Spleen (tissue), 11 donors: ENCODE measurements at regions not wholly inside any gene's neighbourhood (a gene's known extent, or its start where the extent isn't known, plus 50 kb on each side); places are given as distances from the start of the nearest gene placed in this dataset.
"Not testable (repeated sequence)": the region's sequence is repeated elsewhere in the genome, so short reads cannot be mapped to it uniquely, and the experiment has no call there.

ENCODE experiments used
- DNase-seq: peaks from one replicate; pipeline ENCODE4 v3.0.0-alpha.2; 2020
- H3K27ac ChIP-seq, 8 donors: fragments of 200-600 bp; sonication (generic) in 7 of 8; 1 replicate in 4 of 8; 2 replicates in 4 of 8; pipeline versions ENCODE4 v1.5.0 to v1.8.0; 2016 to 2021; ENCODE audit warnings: inconsistent platforms in 4 of 8, mild to moderate bottlenecking in 4 of 8, moderate library complexity in 1 of 8
- H3K27me3 ChIP-seq, 7 donors: fragments of 200-600 bp; sonication (generic) in 6 of 7; replicated peaks in 1 of 7; 1 replicate in 4 of 7; 2 replicates in 3 of 7; pipeline versions ENCODE4 v1.5.0 to v1.8.0; 2016 to 2021; ENCODE audit warnings: inconsistent platforms in 3 of 7, mild to moderate bottlenecking in 1 of 7
- H3K36me3 ChIP-seq, 6 donors: fragments of 200-600 bp; sonication (generic) in 5 of 6; 1 replicate in 4 of 6; 2 replicates in 2 of 6; pipeline versions ENCODE4 v1.5.0 to v1.8.0; 2016 to 2021; ENCODE audit warnings: inconsistent platforms in 2 of 6
- H3K4me1 ChIP-seq, 6 donors: fragments of 200-600 bp; sonication (generic) in 5 of 6; 1 replicate in 3 of 6; 2 replicates in 3 of 6; pipeline versions ENCODE4 v1.5.0 to v1.8.0; 2016 to 2021; ENCODE audit warnings: inconsistent platforms in 3 of 6
- H3K4me3 ChIP-seq, 8 donors: fragments of 200-600 bp; sonication (generic) in 7 of 8; 1 replicate in 4 of 8; 2 replicates in 4 of 8; pipeline versions ENCODE4 v1.5.0 to v1.8.0; 2016 to 2021; ENCODE audit warnings: inconsistent platforms in 4 of 8, mild to moderate bottlenecking in 4 of 8, moderate library complexity in 2 of 8
- H3K9me3 ChIP-seq, 8 donors: fragments of 200-600 bp; sonication (generic) in 7 of 8; 1 replicate in 4 of 8; 2 replicates in 4 of 8; pipeline versions ENCODE4 v1.5.0 to v1.8.0; 2016 to 2021; ENCODE audit warnings: inconsistent platforms in 4 of 8
- CTCF ChIP-seq, 11 experiments: fragments of 200-600 bp in 7 of 11; fragments of 450-650 bp in 4 of 11; sonication (generic) in 4 of 11; IDR thresholded peaks in 8 of 11; conservative IDR thresholded peaks in 3 of 11; 1 replicate in 7 of 11; 2 replicates in 4 of 11; pipeline versions ENCODE4 v1.4.0 to v1.8.0; 2016 to 2021; ENCODE audit warnings: antibody characterized with exemption in 11 of 11, inconsistent platforms in 4 of 11, mild to moderate bottlenecking in 1 of 11
- POLR2A ChIP-seq, 3 donors: fragments of 450-650 bp; IDR thresholded peaks; one replicate each; pipeline ENCODE4 v1.5.1; 2017; ENCODE audit warnings: antibody characterized with exemption in 3 of 3, mild to moderate bottlenecking in 1 of 3
- POLR2AphosphoS5 ChIP-seq, 3 donors: sonication (generic); formaldehyde crosslinking; IDR thresholded peaks; one replicate each; pipeline ENCODE4 v1.5.1; 2017; ENCODE audit warnings: antibody characterized with exemption in 3 of 3
- WGBS, 5 donors: extraction: QIAGEN DNeasy Blood & Tissue Kit in 3 of 5; methylation state at CpG; one replicate each; pipeline versions ENCODE4 v1.1.5 to v1.1.7; 2013 to 2018; 5-methylcytosine and 5-hydroxymethylcytosine counted together
- intact Hi-C: fragments of 100-400 bp; cut with DNase I; formaldehyde crosslinking; loops from one replicate; pipeline ENCODE4 v1.15.0; 2023; ENCODE audit warnings: low total_unique reads
- donor health status: healthy with polysubstance abuse.
- donor health status: DM: no; HTN: no; CAD: no; lungs with moderate emphysema.
- donor health status: DM: no; HTN: no; CAD: no.
- donor health status: Bipolar disorder and iron deficiency.
- donor health status: healthy.
- donor health status: DM: no; HTN: no; CAD: no.
- donor health status: DM: yes; HTN: yes; CAD: no.

GRCh38 chrY:18909846-18910245, 136.3 kb upstream of the HSFY2 start:
- H3K36me3 ChIP-seq: no peaks in the 10 kb centered on the region
- no peak for TF ChIP-seq CTCF (IDR thresholded peaks at IDR 0.05 in 8 of 11, conservative IDR thresholded peaks at IDR 0.05 in 3 of 11)
- no peak for TF ChIP-seq POLR2AphosphoS5 (IDR thresholded peaks at IDR 0.05)
- no peak for TF ChIP-seq POLR2A (IDR thresholded peaks at IDR 0.05)
- no peaks in the 10 kb centered on the region for H3K4me1 ChIP-seq
- H3K27ac ChIP-seq: no peak overlapping the region
- H3K4me3 ChIP-seq: no peak overlapping the region
- no peak for DNase-seq
- no peaks in the 10 kb centered on the region for H3K27me3 ChIP-seq
- WGBS, 5 donors: 96% methylated on average over 1 of the region's 1 CpG; no CpG with 5 or more reads in 2 of the 5 donors
- no peaks in the 10 kb centered on the region for H3K9me3 ChIP-seq
- intact Hi-C loops: no loop called here

- H3K4me3 ChIP-seq, intact Hi-C loops, H3K9me3 ChIP-seq, H3K36me3 ChIP-seq, H3K27me3 ChIP-seq, H3K4me1 ChIP-seq, DNase-seq, H3K27ac ChIP-seq: not testable (repeated sequence)
- 88 to 91% (median 88%) methylated on average over 6 to 8 of the region's 8 CpGs; no CpG with 5 or more reads in 2 of the 5 donors for WGBS, 5 donors
Observed at GRCh38 chrY:18906198-18906597, 132.7 kb upstream of the HSFY2 start.

GRCh38 chrY:18904296-18904695, 130.8 kb upstream of the HSFY2 start:
- no peaks in the 10 kb centered on the region for H3K9me3 ChIP-seq
- no peak for DNase-seq
- no peaks in the 10 kb centered on the region for H3K4me1 ChIP-seq
- TF ChIP-seq POLR2AphosphoS5 (IDR thresholded peaks at IDR 0.05): no peak
- no peak for TF ChIP-seq POLR2A (IDR thresholded peaks at IDR 0.05)
- no peak for TF ChIP-seq CTCF (IDR thresholded peaks at IDR 0.05 in 8 of 11, conservative IDR thresholded peaks at IDR 0.05 in 3 of 11)
- no peak overlapping the region for H3K4me3 ChIP-seq
- 91 to 96% (median 93%) methylated on average over 2 of the region's 2 CpGs; no CpG with 5 or more reads in 2 of the 5 donors for WGBS, 5 donors
- no peak overlapping the region for H3K27ac ChIP-seq
- H3K36me3 ChIP-seq: no peaks in the 10 kb centered on the region
- intact Hi-C loops: no loop called here
- no peaks in the 10 kb centered on the region for H3K27me3 ChIP-seq

- Histone ChIP-seq H3K36me3 (no peaks in the 10 kb centered on the region), H3K4me3 (no peak overlapping the region), H3K27ac (no peak overlapping the region), H3K4me1 (no peaks in the 10 kb centered on the region), H3K27me3 (no peaks in the 10 kb centered on the region), H3K9me3 (no peaks in the 10 kb centered on the region)
- TF ChIP-seq POLR2AphosphoS5 (IDR thresholded peaks at IDR 0.05) (no peak), CTCF (IDR thresholded peaks at IDR 0.05 in 8 of 11, conservative IDR thresholded peaks at IDR 0.05 in 3 of 11) (no peak), POLR2A (IDR thresholded peaks at IDR 0.05) (no peak)
- no peak for DNase-seq
- WGBS, 5 donors: 91 to 99% (median 96%) methylated on average over 4 of the region's 4 CpGs; no CpG with 5 or more reads in 2 of the 5 donors
- intact Hi-C loops: no loop called here
Observed at GRCh38 chrY:18891994-18892393, 118.5 kb upstream of the HSFY2 start.

GRCh38 chrY:18889548-18889947, 116.0 kb upstream of the HSFY2 start:
- H3K27me3 ChIP-seq: no peaks in the 10 kb centered on the region
- no peak overlapping the region for H3K4me3 ChIP-seq
- no peaks in the 10 kb centered on the region for H3K9me3 ChIP-seq
- no peak for TF ChIP-seq POLR2AphosphoS5 (IDR thresholded peaks at IDR 0.05)
- no peak for TF ChIP-seq CTCF (IDR thresholded peaks at IDR 0.05 in 8 of 11, conservative IDR thresholded peaks at IDR 0.05 in 3 of 11)
- no peak for TF ChIP-seq POLR2A (IDR thresholded peaks at IDR 0.05)
- no peak for DNase-seq
- no peaks in the 10 kb centered on the region for H3K4me1 ChIP-seq
- H3K27ac ChIP-seq: no peak overlapping the region
- intact Hi-C loops: no loop called here
- WGBS, 5 donors: 82 to 96% (median 92%) methylated on average over 2 of the region's 2 CpGs; no CpG with 5 or more reads in 2 of the 5 donors
- no peaks in the 10 kb centered on the region for H3K36me3 ChIP-seq
